Natural killer cell (primary cell): ENCODE measurements at regions not wholly inside any gene's neighbourhood (a gene's known extent, or its start where the extent isn't known, plus 50 kb on each side); places are given as distances from the start of the nearest gene placed in this dataset.

Experiments used
- ATAC-seq, 3 donors: fragments of 150-1000 bp in 2 of 3; fragments of 200-7000 bp in 1 of 3; cut with Tn5 transposase; 1 replicate in 1 of 3; 2 replicates in 2 of 3; pipeline ENCODE4 v1.10.0; 2021; ENCODE audit warnings: mild to moderate bottlenecking in 2 of 3, moderate library complexity in 2 of 3
- DNase-seq, 2 donors: peaks; one replicate each; pipeline versions ENCODE4 v3.0.0 to v3.0.0-alpha.2; 2013 to 2021; ENCODE audit warnings: mixed read lengths in 1 of 2
- H3K27ac ChIP-seq: one replicate; pipeline ENCODE4 v1.5.1; 2013; ENCODE audit warnings: mild to moderate bottlenecking, low read length
- H3K27me3 ChIP-seq: one replicate; pipeline ENCODE4 v1.6.1; 2013; ENCODE audit warnings: low read length; ENCODE audit not compliant: control insufficient read depth, insufficient read depth
- H3K36me3 ChIP-seq: one replicate; pipeline ENCODE4 v1.6.1; 2013; ENCODE audit warnings: low read length; ENCODE audit not compliant: control insufficient read depth, insufficient read depth
- H3K4me1 ChIP-seq: one replicate; pipeline ENCODE4 v1.6.1; 2013; ENCODE audit warnings: low read length; ENCODE audit not compliant: control insufficient read depth, insufficient read depth
- H3K4me3 ChIP-seq: one replicate; pipeline ENCODE4 v1.5.1; 2013; ENCODE audit warnings: low read length
- H3K9me3 ChIP-seq: one replicate; pipeline ENCODE4 v1.6.1; 2013; ENCODE audit warnings: low read length; ENCODE audit not compliant: control insufficient read depth, insufficient read depth
- H3K27ac Mint-ChIP-seq, 2 donors: one replicate each; pipeline ENCODE4 v1.8.0; 2022; ENCODE audit warnings: mild to moderate bottlenecking in 2 of 2, mixed read lengths in 2 of 2, moderate library complexity in 1 of 2
- H3K27me3 Mint-ChIP-seq, 2 donors: one replicate each; pipeline ENCODE4 v1.8.0; 2022; ENCODE audit warnings: low read depth in 2 of 2, mixed read lengths in 2 of 2
- H3K36me3 Mint-ChIP-seq: one replicate; pipeline ENCODE4 v1.8.0; 2022; ENCODE audit warnings: mixed read lengths
- H3K4me1 Mint-ChIP-seq, 2 donors: one replicate each; pipeline ENCODE4 v1.8.0; 2022; ENCODE audit warnings: mixed read lengths in 2 of 2
- H3K4me3 Mint-ChIP-seq: one replicate; pipeline ENCODE4 v1.8.0; 2022; ENCODE audit warnings: mild to moderate bottlenecking, moderate library complexity, mixed read lengths
- H3K9me3 Mint-ChIP-seq, 2 donors: one replicate each; pipeline ENCODE4 v1.8.0; 2022; ENCODE audit warnings: mixed read lengths in 2 of 2
- WGBS: methylation state at CpG from one replicate; pipeline ENCODE4 v1.1.7; 2013; ENCODE audit warnings: missing lambda C conversion rate; ENCODE audit not compliant: insufficient coverage; 5-methylcytosine and 5-hydroxymethylcytosine counted together
- intact Hi-C: fragments of 100-400 bp; cut with micrococcal nuclease; formaldehyde crosslinking; loops from one replicate; pipeline ENCODE4 v1.14.2; 2022
- TF ChIP-seq, protein P1 (sequence below): fragments of 200-600 bp; IDR thresholded peaks from one replicate; pipeline ENCODE4 v1.8.0; 2022; ENCODE audit warnings: antibody characterized with exemption

DNA sequence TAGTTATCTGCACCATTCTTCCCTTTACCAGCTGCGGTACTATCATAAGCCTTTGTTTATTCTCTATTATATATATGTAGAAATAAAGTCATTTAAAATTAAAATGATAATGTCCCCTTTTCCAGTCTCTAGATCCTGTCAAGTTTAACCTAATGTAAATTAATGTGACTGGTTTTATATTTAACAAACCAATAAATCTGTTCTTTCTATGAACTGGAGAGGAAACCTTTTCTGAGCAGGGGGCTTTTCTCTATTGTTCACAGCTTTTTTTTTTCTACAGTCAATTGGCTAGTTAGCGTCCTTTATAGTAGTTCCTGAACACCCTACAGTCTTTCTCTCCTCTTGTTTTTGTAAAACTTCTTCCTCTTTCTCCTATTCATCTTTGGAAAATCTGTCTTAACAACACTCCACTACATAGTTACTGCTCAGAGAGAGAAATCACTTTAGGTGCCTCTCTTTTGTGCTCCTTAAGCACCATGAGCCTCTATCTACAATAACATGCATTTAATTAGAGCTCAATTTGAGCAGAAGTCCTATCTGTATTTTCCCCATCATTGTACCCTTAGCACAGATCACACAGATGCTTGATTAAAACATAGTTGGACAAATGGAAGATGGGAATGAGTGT lies 332.6 kb upstream of the SYT1 start:
- Mint-ChIP-seq H3K27ac (no peak overlapping the region), H3K36me3 (no peaks in the 10 kb centered on the region), H3K9me3 (peaks cover 18% of the 10 kb centered on the region in 2 donors), H3K4me3 (no peak overlapping the region), H3K4me1 (no peaks in the 10 kb centered on the region), H3K27me3 (no peaks in the 10 kb centered on the region)
- 67% methylated on average over 1 of the region's 2 CpGs for WGBS
- H3K9me3 ChIP-seq, result peaks cover 2% of the 10 kb centered on the region
- H3K4me1 ChIP-seq, result no peaks in the 10 kb centered on the region
- H3K27me3 ChIP-seq, result no peaks in the 10 kb centered on the region
- DNase-seq (no peak), ATAC-seq (no peak)
- H3K36me3 ChIP-seq, result no peaks in the 10 kb centered on the region
- TF ChIP-seq, protein P1, sequence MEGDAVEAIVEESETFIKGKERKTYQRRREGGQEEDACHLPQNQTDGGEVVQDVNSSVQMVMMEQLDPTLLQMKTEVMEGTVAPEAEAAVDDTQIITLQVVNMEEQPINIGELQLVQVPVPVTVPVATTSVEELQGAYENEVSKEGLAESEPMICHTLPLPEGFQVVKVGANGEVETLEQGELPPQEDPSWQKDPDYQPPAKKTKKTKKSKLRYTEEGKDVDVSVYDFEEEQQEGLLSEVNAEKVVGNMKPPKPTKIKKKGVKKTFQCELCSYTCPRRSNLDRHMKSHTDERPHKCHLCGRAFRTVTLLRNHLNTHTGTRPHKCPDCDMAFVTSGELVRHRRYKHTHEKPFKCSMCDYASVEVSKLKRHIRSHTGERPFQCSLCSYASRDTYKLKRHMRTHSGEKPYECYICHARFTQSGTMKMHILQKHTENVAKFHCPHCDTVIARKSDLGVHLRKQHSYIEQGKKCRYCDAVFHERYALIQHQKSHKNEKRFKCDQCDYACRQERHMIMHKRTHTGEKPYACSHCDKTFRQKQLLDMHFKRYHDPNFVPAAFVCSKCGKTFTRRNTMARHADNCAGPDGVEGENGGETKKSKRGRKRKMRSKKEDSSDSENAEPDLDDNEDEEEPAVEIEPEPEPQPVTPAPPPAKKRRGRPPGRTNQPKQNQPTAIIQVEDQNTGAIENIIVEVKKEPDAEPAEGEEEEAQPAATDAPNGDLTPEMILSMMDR, result no peak
- intact Hi-C loops, result no loop called here
- H3K27ac ChIP-seq, result no peak overlapping the region
- no peak overlapping the region for H3K4me3 ChIP-seq

DNA sequence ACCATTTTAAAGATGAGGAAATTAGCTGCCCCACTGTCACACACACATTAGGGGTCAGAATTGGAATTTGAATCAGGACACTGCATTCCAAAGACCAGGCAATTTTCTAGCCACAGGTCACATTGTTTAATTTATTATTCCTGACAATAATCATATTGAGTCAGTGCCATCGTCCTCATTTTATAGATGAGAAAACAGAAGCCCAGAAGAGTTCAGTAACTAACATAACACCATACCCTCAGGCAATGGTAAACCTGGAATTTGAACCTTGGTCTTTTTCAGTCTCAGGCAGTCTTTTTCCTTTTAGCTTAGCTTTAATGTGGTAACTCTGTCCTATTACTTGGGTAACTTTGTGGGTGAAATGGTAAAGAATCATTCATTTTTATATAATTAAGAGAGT lies 330.3 kb upstream of the SYT1 start:
- WGBS, result 33% methylated on average over 1 of the region's 1 CpG
- Mint-ChIP-seq H3K4me1 (no peaks in the 10 kb centered on the region), H3K9me3 (peaks cover 19 to 24% of the 10 kb centered on the region in 2 donors), H3K27me3 (no peaks in the 10 kb centered on the region), H3K36me3 (no peaks in the 10 kb centered on the region), H3K27ac (no peak overlapping the region), H3K4me3 (no peak overlapping the region)
- H3K9me3 ChIP-seq, result peaks cover 2% of the 10 kb centered on the region
- no peaks in the 10 kb centered on the region for H3K36me3 ChIP-seq
- no peak for DNase-seq
- no peak overlapping the region for H3K4me3 ChIP-seq
- intact Hi-C loops, result no loop called here
- TF ChIP-seq, protein P1, result no peak
- no peaks in the 10 kb centered on the region for H3K27me3 ChIP-seq
- H3K4me1 ChIP-seq, result no peaks in the 10 kb centered on the region
- no peak for ATAC-seq
- H3K27ac ChIP-seq, result no peak overlapping the region

GRCh38 chr12:78540606-78541336 lies 323.8 kb upstream of the SYT1 start:
- Mint-ChIP-seq H3K4me3 (no peak overlapping the region), H3K27me3 (no peaks in the 10 kb centered on the region), H3K9me3 (peaks cover 11 to 17% of the 10 kb centered on the region in 2 donors), H3K4me1 (no peaks in the 10 kb centered on the region), H3K27ac (no peak overlapping the region), H3K36me3 (no peaks in the 10 kb centered on the region)
- H3K36me3 ChIP-seq, result no peaks in the 10 kb centered on the region
- TF ChIP-seq, protein P1, result no peak
- 89% methylated on average over 7 of the region's 7 CpGs for WGBS
- no peaks in the 10 kb centered on the region for H3K4me1 ChIP-seq
- H3K9me3 ChIP-seq, result no peaks in the 10 kb centered on the region
- intact Hi-C loops, result no loop called here
- H3K4me3 ChIP-seq, result no peak overlapping the region
- H3K27me3 ChIP-seq, result no peaks in the 10 kb centered on the region
- DNase-seq (no peak), ATAC-seq (no peak)
- H3K27ac ChIP-seq, result no peak overlapping the region

DNA sequence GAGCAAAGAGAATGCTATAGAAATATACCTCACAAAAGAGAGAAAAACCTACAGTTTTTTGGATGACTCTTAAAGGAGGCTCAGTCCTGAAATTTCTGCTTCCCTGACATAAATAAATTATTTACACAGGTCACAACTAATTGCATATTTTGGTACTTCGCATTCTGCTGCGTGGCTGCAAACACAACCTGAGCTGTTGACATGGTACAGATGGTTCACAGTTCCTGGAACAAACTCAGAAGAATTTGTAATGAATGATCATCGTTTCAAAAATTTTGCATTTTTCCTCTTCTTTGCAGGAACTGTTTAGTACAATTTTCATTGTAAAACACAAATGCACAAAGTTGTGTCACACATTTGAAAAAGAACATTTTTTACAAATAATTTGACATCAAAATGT lies 313.7 kb upstream of the SYT1 start:
- DNase-seq (no peak), ATAC-seq (no peak)
- no peak overlapping the region for H3K27ac ChIP-seq
- WGBS, result 84% methylated on average over 3 of the region's 3 CpGs
- TF ChIP-seq, protein P1, result no peak
- Mint-ChIP-seq H3K27me3 (no peaks in the 10 kb centered on the region), H3K36me3 (no peaks in the 10 kb centered on the region), H3K4me3 (no peak overlapping the region), H3K9me3 (peaks cover 8% of the 10 kb centered on the region in 2 donors), H3K27ac (no peak overlapping the region), H3K4me1 (no peaks in the 10 kb centered on the region)
- no peak overlapping the region for H3K4me3 ChIP-seq
- intact Hi-C loops, result no loop called here
- no peaks in the 10 kb centered on the region for H3K9me3 ChIP-seq
- no peaks in the 10 kb centered on the region for H3K36me3 ChIP-seq
- no peaks in the 10 kb centered on the region for H3K4me1 ChIP-seq
- H3K27me3 ChIP-seq, result no peaks in the 10 kb centered on the region
